Esophagus squamous epithelium (tissue), 5 donors: ENCODE measurements at regions not wholly inside any gene's neighbourhood (a gene's known extent, or its start where the extent isn't known, plus 50 kb on each side); places are given as distances from the start of the nearest gene placed in this dataset.

Experiments
- DNase-seq: peaks from one replicate; lab custom pipeline; 2025; lab: John Stamatoyannopoulos, UW
- H3K27ac ChIP-seq, 4 donors: fragments of 200-600 bp; sonication (generic); one replicate each; pipeline ENCODE4 v1.5.1; 2016 to 2019; ENCODE audit warnings: mild to moderate bottlenecking in 1 of 4
- H3K27me3 ChIP-seq, 4 donors: fragments of 200-600 bp; sonication (generic); 1 replicate in 3 of 4; 2 replicates in 1 of 4; pipeline versions ENCODE4 v1.5.1 to v1.6.0; 2017 to 2021; ENCODE audit warnings: antibody characterized with exemption in 1 of 4
- H3K36me3 ChIP-seq, 3 donors: fragments of 200-600 bp; sonication (generic); one replicate each; pipeline ENCODE4 v1.5.1; 2016 to 2019
- H3K4me1 ChIP-seq, 3 donors: fragments of 200-600 bp; sonication (generic); one replicate each; pipeline ENCODE4 v1.5.1; 2017 to 2019
- H3K4me3 ChIP-seq, 4 donors: fragments of 200-600 bp; sonication (generic); 1 replicate in 3 of 4; 2 replicates in 1 of 4; pipeline ENCODE4 v1.5.1; 2016 to 2019; ENCODE audit warnings: mild to moderate bottlenecking in 2 of 4, moderate library complexity in 1 of 4
- H3K9me3 ChIP-seq, 3 donors: fragments of 200-600 bp; sonication (generic); one replicate each; pipeline ENCODE4 v1.5.1; 2016 to 2019
- POLR2A ChIP-seq, 4 donors: fragments of 450-650 bp; IDR thresholded peaks; one replicate each; pipeline ENCODE4 v1.6.1; 2017; ENCODE audit warnings: antibody characterized with exemption in 4 of 4, mild to moderate bottlenecking in 4 of 4, moderate library complexity in 3 of 4
- WGBS, 2 donors: methylation state at CpG; one replicate each; pipeline ENCODE4 v1.1.5; 2018; 5-methylcytosine and 5-hydroxymethylcytosine counted together
- intact Hi-C: fragments of 100-400 bp; cut with DNase I; formaldehyde crosslinking; loops from one replicate; pipeline ENCODE4 v1.15.0; 2022
- TF ChIP-seq, protein P1 (sequence below), 6 experiments: fragments of 450-650 bp in 4 of 6; fragments of 200-600 bp in 2 of 6; sonication (generic) in 2 of 6; IDR thresholded peaks; one replicate each; pipeline ENCODE4 v1.5.1; 2016 to 2019; ENCODE audit warnings: antibody characterized with exemption in 6 of 6, mild to moderate bottlenecking in 4 of 6, moderate library complexity in 4 of 6
- donor health status: DM: yes; HTN: yes; CAD: no.

DNA sequence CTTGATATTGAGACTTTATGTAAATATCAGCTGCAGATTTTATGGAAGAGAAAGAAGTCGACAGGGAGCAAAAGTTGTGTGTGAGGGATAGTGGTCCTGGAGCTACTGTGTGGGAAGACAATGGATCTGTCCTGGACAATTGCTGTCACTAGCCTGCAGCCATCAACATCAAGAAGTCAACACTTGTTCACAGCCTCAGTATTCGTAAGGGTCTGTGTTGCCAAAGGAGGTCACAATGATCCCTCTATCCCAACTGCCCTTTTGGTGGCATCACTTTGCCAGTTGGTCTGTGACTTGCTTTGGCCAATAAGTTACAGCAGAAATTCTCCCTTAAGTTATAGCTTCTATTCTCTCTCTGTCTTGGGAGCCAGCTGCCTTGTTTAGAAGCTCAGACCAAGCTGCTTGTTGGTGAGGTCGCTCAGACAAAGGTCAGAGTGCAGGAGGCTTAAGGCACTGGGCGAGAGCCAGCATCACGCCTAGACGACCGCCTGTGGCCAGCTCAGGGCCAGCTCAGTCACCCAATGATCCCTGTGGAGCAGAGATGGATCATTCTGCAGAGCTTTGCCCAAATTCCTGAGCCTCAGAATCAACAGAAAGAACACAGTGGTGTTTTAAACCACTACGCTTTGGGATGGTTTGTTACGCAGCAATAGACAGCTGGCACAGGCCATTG is 134.9 kb downstream of the RHOU start:
- no peaks in the 10 kb centered on the region for H3K36me3 ChIP-seq
- intact Hi-C loops = no loop called here

DNA sequence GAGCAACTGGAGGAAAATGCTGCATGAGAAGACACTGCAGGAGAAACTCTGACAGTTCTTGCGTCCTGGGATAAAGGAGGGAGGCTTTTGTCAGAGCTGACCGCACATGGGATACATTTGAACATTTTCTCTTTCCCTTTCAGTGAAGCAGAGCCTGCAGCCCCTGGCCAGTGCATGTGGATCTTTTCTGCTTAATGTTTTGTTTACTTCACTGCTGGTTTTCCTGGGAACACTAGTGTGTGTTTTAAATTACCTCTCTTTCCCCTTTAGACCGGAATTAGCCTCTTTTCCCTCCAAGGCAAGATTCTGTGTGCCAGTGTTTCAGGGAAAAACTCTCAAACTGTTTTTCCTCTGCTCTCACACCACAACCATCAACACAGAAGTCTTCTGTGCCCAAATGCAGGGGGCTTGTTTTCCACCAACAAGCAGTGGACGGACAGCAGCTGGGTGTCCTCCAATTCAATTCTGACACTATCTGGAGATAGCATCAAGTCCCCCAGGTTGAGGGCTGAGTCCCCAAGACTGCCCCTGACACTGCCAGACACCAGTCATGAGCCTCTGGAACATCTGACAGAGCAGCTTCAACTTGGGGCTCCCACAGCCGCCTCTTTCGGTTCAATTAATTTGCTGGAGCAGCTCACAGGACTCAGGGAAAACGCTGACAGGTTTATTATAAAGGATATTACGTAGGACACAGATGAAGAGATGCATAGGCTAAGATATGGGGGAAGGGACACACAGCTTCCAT is 136.2 kb downstream of the RHOU start:
- H3K4me3 ChIP-seq = no peak overlapping the region
- WGBS, 2 donors = 68 to 88% methylated on average over 7 to 8 of the region's 8 CpGs
- DNase-seq = no peak

More for the DNA sequence above, 134.9 kb downstream of the RHOU start:
- Histone ChIP-seq H3K27ac (no peak overlapping the region), H3K9me3 (no peaks in the 10 kb centered on the region), H3K27me3 (no peaks in the 10 kb centered on the region), H3K4me1 (no peaks in the 10 kb centered on the region), H3K4me3 (no peak overlapping the region)
- WGBS, 2 donors = 93 to 94% methylated on average over 8 to 9 of the region's 9 CpGs
- no peak for DNase-seq
- TF ChIP-seq, protein P1, sequence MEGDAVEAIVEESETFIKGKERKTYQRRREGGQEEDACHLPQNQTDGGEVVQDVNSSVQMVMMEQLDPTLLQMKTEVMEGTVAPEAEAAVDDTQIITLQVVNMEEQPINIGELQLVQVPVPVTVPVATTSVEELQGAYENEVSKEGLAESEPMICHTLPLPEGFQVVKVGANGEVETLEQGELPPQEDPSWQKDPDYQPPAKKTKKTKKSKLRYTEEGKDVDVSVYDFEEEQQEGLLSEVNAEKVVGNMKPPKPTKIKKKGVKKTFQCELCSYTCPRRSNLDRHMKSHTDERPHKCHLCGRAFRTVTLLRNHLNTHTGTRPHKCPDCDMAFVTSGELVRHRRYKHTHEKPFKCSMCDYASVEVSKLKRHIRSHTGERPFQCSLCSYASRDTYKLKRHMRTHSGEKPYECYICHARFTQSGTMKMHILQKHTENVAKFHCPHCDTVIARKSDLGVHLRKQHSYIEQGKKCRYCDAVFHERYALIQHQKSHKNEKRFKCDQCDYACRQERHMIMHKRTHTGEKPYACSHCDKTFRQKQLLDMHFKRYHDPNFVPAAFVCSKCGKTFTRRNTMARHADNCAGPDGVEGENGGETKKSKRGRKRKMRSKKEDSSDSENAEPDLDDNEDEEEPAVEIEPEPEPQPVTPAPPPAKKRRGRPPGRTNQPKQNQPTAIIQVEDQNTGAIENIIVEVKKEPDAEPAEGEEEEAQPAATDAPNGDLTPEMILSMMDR (IDR thresholded peaks at IDR 0.05) = no peak
- no peak for TF ChIP-seq POLR2A (IDR thresholded peaks at IDR 0.05)

DNA sequence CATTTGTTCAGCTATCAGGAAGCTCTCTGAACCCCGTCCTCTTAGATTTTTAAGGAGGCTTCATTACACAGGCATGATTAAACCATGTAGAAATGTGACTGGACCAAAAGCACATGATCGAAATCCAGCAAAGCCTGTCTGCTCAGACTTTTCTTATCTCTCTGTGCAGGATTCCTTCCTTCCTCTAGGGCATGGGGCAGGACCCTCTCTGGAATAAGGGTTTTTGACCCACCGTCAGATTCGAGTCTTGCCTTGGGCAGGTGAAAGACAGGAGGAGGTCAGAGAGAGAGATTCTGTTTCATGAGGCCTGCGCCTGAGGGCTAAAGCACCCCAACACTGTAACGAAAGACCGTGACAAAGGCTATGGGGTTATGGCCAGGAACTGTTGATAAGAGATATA is 136.8 kb downstream of the RHOU start:
- WGBS, 2 donors = 80 to 84% methylated on average over 7 of the region's 7 CpGs
- Histone ChIP-seq H3K9me3 (no peaks in the 10 kb centered on the region), H3K4me1 (no peaks in the 10 kb centered on the region), H3K36me3 (no peaks in the 10 kb centered on the region), H3K4me3 (no peak overlapping the region), H3K27ac (no peak overlapping the region), H3K27me3 (no peaks in the 10 kb centered on the region)
- no peak for TF ChIP-seq POLR2A (IDR thresholded peaks at IDR 0.05)
- TF ChIP-seq, protein P1 (IDR thresholded peaks at IDR 0.05) = no peak
- no peak for DNase-seq
- intact Hi-C loops = no loop called here

More for the DNA sequence above, 136.2 kb downstream of the RHOU start:
- H3K4me1 ChIP-seq = no peaks in the 10 kb centered on the region
- H3K9me3 ChIP-seq = no peaks in the 10 kb centered on the region
- no peak for TF ChIP-seq POLR2A (IDR thresholded peaks at IDR 0.05)
- TF ChIP-seq, protein P1 (IDR thresholded peaks at IDR 0.05) = no peak
- no peak overlapping the region for H3K27ac ChIP-seq
- no peaks in the 10 kb centered on the region for H3K36me3 ChIP-seq
- intact Hi-C loops = no loop called here
- H3K27me3 ChIP-seq = no peaks in the 10 kb centered on the region

DNA sequence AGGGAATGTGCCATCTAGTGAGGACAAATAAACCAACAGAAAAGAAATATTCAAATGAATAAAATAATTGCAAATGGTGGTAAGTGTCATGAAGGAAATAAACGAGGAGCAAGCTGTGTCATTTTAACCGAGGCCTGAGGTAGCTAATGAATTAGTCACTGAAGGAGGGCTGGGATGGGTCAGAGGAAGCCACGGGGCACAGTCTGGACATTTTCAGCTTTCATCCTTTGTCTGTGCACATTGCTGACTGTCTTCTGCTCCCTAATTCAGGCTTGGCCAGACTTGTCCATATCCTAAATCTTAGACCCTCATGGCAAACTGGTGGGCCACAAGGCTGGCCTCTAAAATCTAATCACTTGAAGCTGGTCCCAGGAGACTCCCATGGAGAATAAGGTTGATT is 138.4 kb downstream of the RHOU start:
- TF ChIP-seq, protein P1 (IDR thresholded peaks at IDR 0.05) = no peak
- no peak for TF ChIP-seq POLR2A (IDR thresholded peaks at IDR 0.05)
- DNase-seq = no peak
- Histone ChIP-seq H3K27ac (no peak overlapping the region), H3K27me3 (no peaks in the 10 kb centered on the region), H3K9me3 (no peaks in the 10 kb centered on the region), H3K4me1 (no peaks in the 10 kb centered on the region), H3K36me3 (no peaks in the 10 kb centered on the region), H3K4me3 (no peak overlapping the region)
- 33 to 36% methylated on average over 3 of the region's 3 CpGs for WGBS, 2 donors
- intact Hi-C loops = no loop called here

DNA sequence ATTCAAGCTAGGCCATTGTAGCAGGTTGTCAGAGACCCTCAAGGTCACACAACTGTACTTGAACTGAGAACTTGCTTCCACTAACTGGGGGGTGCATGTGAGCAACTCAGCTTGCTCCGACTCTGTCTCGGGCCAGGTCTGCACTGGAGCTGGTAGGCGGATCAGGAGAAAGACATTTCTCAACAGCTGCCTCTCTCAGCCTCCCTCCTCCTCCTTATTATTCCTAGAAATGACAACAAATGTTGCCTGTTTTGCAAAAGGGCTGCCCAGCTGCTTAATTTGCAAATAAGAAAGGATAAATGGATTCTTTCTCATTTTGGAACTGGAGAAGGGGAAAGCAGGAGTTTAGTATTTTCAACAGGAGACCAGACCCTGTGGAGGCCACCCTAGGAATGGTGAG is 140.5 kb downstream of the RHOU start:
- H3K4me3 ChIP-seq = no peak overlapping the region
- no peak for DNase-seq
- intact Hi-C loops = no loop called here
- no peaks in the 10 kb centered on the region for H3K36me3 ChIP-seq
- TF ChIP-seq POLR2A (IDR thresholded peaks at IDR 0.05) = no peak
- TF ChIP-seq, protein P1 (IDR thresholded peaks at IDR 0.05) = no peak
- no peak overlapping the region for H3K27ac ChIP-seq
- H3K27me3 ChIP-seq = no peaks in the 10 kb centered on the region
- no peaks in the 10 kb centered on the region for H3K4me1 ChIP-seq
- H3K9me3 ChIP-seq = no peaks in the 10 kb centered on the region
- WGBS, 2 donors = 83 to 97% methylated on average over 3 of the region's 3 CpGs
